ENCODE measurements at regions not wholly inside any gene's neighbourhood (a gene's known extent, or its start where the extent isn't known, plus 50 kb on each side); places are given as distances from the start of the nearest gene placed in this dataset.

GRCh38 chr4:143089291-143089690 is 95.4 kb upstream of the USP38 start:
- H3K27me3 Mint-ChIP-seq (ENCODE audit: low read depth), result no peaks in the 10 kb centered on the region
- no peak overlapping the region for H3K4me3 Mint-ChIP-seq
- TF ChIP-seq CTCF (IDR thresholded peaks at IDR 0.05; ENCODE audit: unreplicated experiment), result no peak
- H3K4me1 Mint-ChIP-seq, result peaks cover 13% of the 10 kb centered on the region
- H3K36me3 Mint-ChIP-seq, result no peaks in the 10 kb centered on the region
- peak overlapping the region; percentile 10 for H3K27ac Mint-ChIP-seq
- DNase-seq (ENCODE audit: low spot score in 2 of 2, unreplicated experiment in 2 of 2), result no peak
- peaks cover 14% of the 10 kb centered on the region for H3K9me3 Mint-ChIP-seq

GRCh38 chr4:143089847-143090246 is 94.9 kb upstream of the USP38 start:
- Mint-ChIP-seq H3K27me3 (ENCODE audit: low read depth) (no peaks in the 10 kb centered on the region), H3K27ac (no peak overlapping the region), H3K9me3 (peaks cover 16% of the 10 kb centered on the region), H3K4me1 (peaks cover 11% of the 10 kb centered on the region), H3K4me3 (no peak overlapping the region), H3K36me3 (no peaks in the 10 kb centered on the region)
- no peak for DNase-seq (ENCODE audit: low spot score in 2 of 2, unreplicated experiment in 2 of 2)
- no peak for TF ChIP-seq CTCF (IDR thresholded peaks at IDR 0.05; ENCODE audit: unreplicated experiment)

GRCh38 chr4:143091862-143092261 is 92.9 kb upstream of the USP38 start:
- H3K9me3 Mint-ChIP-seq, result peaks cover 26% of the 10 kb centered on the region
- no peak overlapping the region for H3K27ac Mint-ChIP-seq

GRCh38 chr4:143095447-143095846 is 89.3 kb upstream of the USP38 start:
- H3K27ac Mint-ChIP-seq, result no peak overlapping the region
- peaks cover 20% of the 10 kb centered on the region for H3K9me3 Mint-ChIP-seq
- no peak overlapping the region for H3K4me3 Mint-ChIP-seq
- H3K27me3 Mint-ChIP-seq (ENCODE audit: low read depth), result no peaks in the 10 kb centered on the region
- no peak for DNase-seq (ENCODE audit: low spot score in 2 of 2, unreplicated experiment in 2 of 2)
- H3K4me1 Mint-ChIP-seq, result no peaks in the 10 kb centered on the region
- H3K36me3 Mint-ChIP-seq, result no peaks in the 10 kb centered on the region
- no peak for TF ChIP-seq CTCF (IDR thresholded peaks at IDR 0.05; ENCODE audit: unreplicated experiment)

More at GRCh38 chr4:143091862-143092261, 92.9 kb upstream of the USP38 start:
- no peaks in the 10 kb centered on the region for H3K36me3 Mint-ChIP-seq
- no peak for DNase-seq (ENCODE audit: low spot score in 2 of 2, unreplicated experiment in 2 of 2)
- H3K4me1 Mint-ChIP-seq, result peaks cover 8% of the 10 kb centered on the region
- TF ChIP-seq CTCF (IDR thresholded peaks at IDR 0.05; ENCODE audit: unreplicated experiment), result no peak
- no peaks in the 10 kb centered on the region for H3K27me3 Mint-ChIP-seq (ENCODE audit: low read depth)
- no peak overlapping the region for H3K4me3 Mint-ChIP-seq

- no peaks in the 10 kb centered on the region for H3K27me3 Mint-ChIP-seq (ENCODE audit: low read depth)
- H3K27ac Mint-ChIP-seq, result no peak overlapping the region
- peaks cover 14% of the 10 kb centered on the region for H3K9me3 Mint-ChIP-seq
- no peak for TF ChIP-seq CTCF (IDR thresholded peaks at IDR 0.05; ENCODE audit: unreplicated experiment)
- no peak for DNase-seq (ENCODE audit: low spot score in 2 of 2, unreplicated experiment in 2 of 2)
- H3K36me3 Mint-ChIP-seq, result no peaks in the 10 kb centered on the region
- no peak overlapping the region for H3K4me3 Mint-ChIP-seq
- no peaks in the 10 kb centered on the region for H3K4me1 Mint-ChIP-seq
Measured at GRCh38 chr4:143097751-143098150, 87.0 kb upstream of the USP38 start.

GRCh38 chr4:143099693-143100092 is 85.0 kb upstream of the USP38 start:
- Mint-ChIP-seq H3K9me3 (peaks cover 12% of the 10 kb centered on the region), H3K4me1 (no peaks in the 10 kb centered on the region), H3K27me3 (ENCODE audit: low read depth) (no peaks in the 10 kb centered on the region), H3K36me3 (no peaks in the 10 kb centered on the region), H3K4me3 (no peak overlapping the region), H3K27ac (no peak overlapping the region)
- TF ChIP-seq CTCF (IDR thresholded peaks at IDR 0.05; ENCODE audit: unreplicated experiment), result no peak
- no peak for DNase-seq (ENCODE audit: low spot score in 2 of 2, unreplicated experiment in 2 of 2)

Data from mesothelial cell of epicardium (in vitro differentiated cells).